A549 (cell line): ENCODE measurements at regions not wholly inside any gene's neighbourhood (a gene's known extent, or its start where the extent isn't known, plus 50 kb on each side); places are given as distances from the start of the nearest gene placed in this dataset.

ENCODE experiments used
- ATAC-seq, 2 experiments: fragments of 200-7000 bp in 1 of 2; fragments of >200 bp in 1 of 2; cut with Nextera tagmentation in 1 of 2; cut with Tn5 transposase in 1 of 2; 3 replicates each; pipeline versions ENCODE4 v1.8.0 to v1.9.1; 2018 to 2020; ENCODE audit warnings: mild to moderate bottlenecking in 1 of 2, moderate library complexity in 1 of 2
- CTCF ChIA-PET: fragments of 300-600 bp; sonication (Branson Sonifier 250); formaldehyde crosslinking; extraction: SDS; loops from one replicate; lab custom pipeline; 2021; ENCODE audit warnings: antibody characterized with exemption, inconsistent platforms; lab: Yijun Ruan, JAX
- POLR2A ChIA-PET: fragments of 350-600 bp; formaldehyde crosslinking; extraction: SDS; loops from one replicate; lab custom pipeline; 2021; ENCODE audit warnings: antibody characterized with exemption, inconsistent platforms; lab: Yijun Ruan, JAX
- DNase-seq, 2 experiments: peaks; one replicate each; pipeline versions ENCODE4 v3.0.0 to v3.0.0-alpha.2; 2011 to 2016; ENCODE audit warnings: low read depth in 1 of 2, low spot score in 1 of 2
- FAIRE-seq: peaks from 2 replicates; lab custom pipeline; 2011; peaks lifted over from hg19 to GRCh38; lab: Jason Lieb, UNC
- H3K27ac ChIP-seq, 2 experiments: fragments of >200 bp; sonication (Bioruptor Twin); formaldehyde crosslinking; 3 replicates each; pipeline ENCODE4 v1.5.1; 2016 to 2017
- H3K4me1 ChIP-seq: fragments of >200 bp; sonication (Bioruptor Twin); formaldehyde crosslinking; 3 replicates; pipeline ENCODE4 v1.6.1; 2016
- H3K4me2 ChIP-seq: fragments of >200 bp; sonication (Bioruptor Twin); formaldehyde crosslinking; 3 replicates; pipeline ENCODE4 v1.6.1; 2016
- H3K4me3 ChIP-seq: fragments of >200 bp; sonication (Bioruptor Twin); formaldehyde crosslinking; 3 replicates; pipeline ENCODE4 v1.5.1; 2016
- H3K9me3 ChIP-seq: fragments of >200 bp; sonication (Bioruptor Twin); formaldehyde crosslinking; 3 replicates; pipeline ENCODE4 v1.6.1; 2016
- ATOH8 ChIP-seq: fragments of 250-450 bp; sonication (Bioruptor Pico); IDR thresholded peaks from 2 replicates; pipeline ENCODE4 v1.5.0; 2020; ENCODE audit warnings: low read depth, mild to moderate bottlenecking, moderate library complexity
- BCL3 ChIP-seq: fragments of >200 bp; sonication (Bioruptor Twin); formaldehyde crosslinking; IDR thresholded peaks from 3 replicates; pipeline ENCODE4 v1.6.1; 2016
- BHLHE40 ChIP-seq: IDR thresholded peaks from 2 replicates; pipeline ENCODE4 v1.6.1; 2012; ENCODE audit warnings: low read depth, low read length, inconsistent platforms
- CBX8 ChIP-seq: fragments of 200-600 bp; sonication (generic); IDR thresholded peaks from 2 replicates; pipeline ENCODE4 v1.6.1; 2016
- CEBPB ChIP-seq, 2 experiments: fragments of >200 bp in 1 of 2; sonication (Bioruptor Twin) in 1 of 2; formaldehyde crosslinking in 1 of 2; IDR thresholded peaks; 2 replicates each; pipeline ENCODE4 v1.6.1; 2012 to 2016
- CHD2 ChIP-seq: fragments of 150-350 bp; IDR thresholded peaks from 2 replicates; pipeline ENCODE4 v1.6.1; 2014; ENCODE audit warnings: low read length; ENCODE audit not compliant: partially characterized antibody
- CHD4 ChIP-seq: fragments of 200-600 bp; sonication (generic); IDR thresholded peaks from 2 replicates; pipeline ENCODE4 v1.6.1; 2016; ENCODE audit warnings: antibody characterized with exemption, mild to moderate bottlenecking, borderline replicate concordance
- EHF ChIP-seq: fragments of 250-450 bp; sonication (Bioruptor Pico); IDR thresholded peaks from 2 replicates; pipeline ENCODE4 v1.5.0; 2020; ENCODE audit warnings: mild to moderate bottlenecking
- EHMT2 ChIP-seq: fragments of 200-600 bp; sonication (generic); IDR thresholded peaks from 2 replicates; pipeline ENCODE4 v1.6.1; 2016; ENCODE audit warnings: antibody characterized with exemption, low read depth, mild to moderate bottlenecking, moderate library complexity
- ESRRA ChIP-seq: fragments of 150-350 bp; IDR thresholded peaks from 2 replicates; pipeline ENCODE4 v1.6.1; 2014; ENCODE audit warnings: mild to moderate bottlenecking, low read length, borderline replicate concordance
- FOSB ChIP-seq: fragments of 250-450 bp; sonication (Bioruptor Pico); IDR thresholded peaks from 2 replicates; pipeline ENCODE4 v1.5.0; 2020; ENCODE audit warnings: mild to moderate bottlenecking, moderate library complexity
- GATA3 ChIP-seq: IDR thresholded peaks from 2 replicates; pipeline ENCODE4 v1.6.1; 2012; ENCODE audit warnings: borderline replicate concordance
- HEYL ChIP-seq: fragments of 250-450 bp; sonication (Bioruptor Pico); IDR thresholded peaks from 2 replicates; pipeline ENCODE4 v1.8.0; 2021; ENCODE audit warnings: mild to moderate bottlenecking, moderate library complexity
- HOXB13 ChIP-seq: fragments of 250-450 bp; sonication (Bioruptor Pico); IDR thresholded peaks from 2 replicates; pipeline ENCODE4 v1.5.0; 2020; ENCODE audit warnings: low read depth, mild to moderate bottlenecking, moderate library complexity
- JUN ChIP-seq, 2 experiments: fragments of >200 bp; sonication (Bioruptor Twin); formaldehyde crosslinking; IDR thresholded peaks; 2 replicates in 1 of 2; 3 replicates in 1 of 2; pipeline ENCODE4 v1.6.1; 2016 to 2017
- JUNB ChIP-seq: fragments of >200 bp; sonication (Bioruptor Twin); formaldehyde crosslinking; IDR thresholded peaks from 2 replicates; pipeline ENCODE4 v1.6.1; 2016
- KDM5A ChIP-seq: fragments of 200-600 bp; sonication (generic); IDR thresholded peaks from 2 replicates; pipeline ENCODE4 v1.6.1; 2016; ENCODE audit warnings: antibody characterized with exemption, mild to moderate bottlenecking
- MAFK ChIP-seq: fragments of 450-650 bp; IDR thresholded peaks from 2 replicates; pipeline ENCODE4 v1.6.1; 2014; ENCODE audit not compliant: partially characterized antibody
- MAZ ChIP-seq: fragments of 150-350 bp; IDR thresholded peaks from 2 replicates; pipeline ENCODE4 v1.6.1; 2014; ENCODE audit warnings: antibody characterized with exemption, low read depth, low read length, borderline replicate concordance
- NPAS2 ChIP-seq: fragments of 250-450 bp; sonication (Bioruptor Pico); IDR thresholded peaks from 2 replicates; pipeline ENCODE4 v1.8.0; 2022; ENCODE audit warnings: mild to moderate bottlenecking, moderate library complexity, borderline replicate concordance
- NR3C1 ChIP-seq: fragments of >200 bp; sonication (Bioruptor Twin); formaldehyde crosslinking; IDR thresholded peaks from 3 replicates; pipeline ENCODE4 v1.6.1; 2017
- PHF8 ChIP-seq: fragments of 200-600 bp; sonication (generic); IDR thresholded peaks from 2 replicates; pipeline ENCODE4 v1.6.1; 2016; ENCODE audit warnings: low read depth, mild to moderate bottlenecking, antibody characterized with exemption, moderate library complexity, borderline replicate concordance
- POLR2A ChIP-seq: IDR thresholded peaks from 2 replicates; pipeline ENCODE4 v1.6.1; 2012; ENCODE audit warnings: mild to moderate bottlenecking, low read length
- POLR2AphosphoS2 ChIP-seq: conservative IDR thresholded peaks from 2 replicates; pipeline ENCODE4 v1.6.1; 2012; ENCODE audit warnings: low read length, improper control_type of control experiment, inconsistent platforms
- RAD21 ChIP-seq, 2 experiments: fragments of >200 bp in 1 of 2; sonication (Bioruptor Twin) in 1 of 2; formaldehyde crosslinking in 1 of 2; IDR thresholded peaks in 1 of 2; conservative IDR thresholded peaks in 1 of 2; 2 replicates in 1 of 2; 3 replicates in 1 of 2; pipeline ENCODE4 v1.6.1; 2012 to 2018; ENCODE audit warnings: inconsistent platforms in 1 of 2
- RFX5 ChIP-seq: fragments of 450-650 bp; IDR thresholded peaks from 2 replicates; pipeline ENCODE4 v1.7.1; 2014; ENCODE audit warnings: antibody characterized with exemption, mild to moderate bottlenecking, moderate library complexity
- SMC3 ChIP-seq: fragments of >200 bp; sonication (Bioruptor Twin); formaldehyde crosslinking; IDR thresholded peaks from 3 replicates; pipeline ENCODE4 v1.6.1; 2018; ENCODE audit warnings: inconsistent platforms
- USF2 ChIP-seq: fragments of 450-650 bp; IDR thresholded peaks from 2 replicates; pipeline ENCODE4 v1.6.1; 2014; ENCODE audit warnings: antibody characterized with exemption
- ZNF302 ChIP-seq: fragments of 250-450 bp; sonication (Bioruptor Pico); IDR thresholded peaks from 2 replicates; pipeline ENCODE4 v1.9.0; 2021; ENCODE audit warnings: inconsistent platforms, mild to moderate bottlenecking, moderate library complexity
- WGBS: methylation state at CpG from one replicate; pipeline ENCODE4 v1.1.6; 2017; ENCODE audit errors: missing lambda C conversion rate; 5-methylcytosine and 5-hydroxymethylcytosine counted together
- TF ChIP-seq, protein P1 (sequence below): fragments of 150-350 bp; IDR thresholded peaks from 2 replicates; pipeline ENCODE4 v1.6.1; 2014; ENCODE audit warnings: low read depth, mild to moderate bottlenecking, low read length

DNA sequence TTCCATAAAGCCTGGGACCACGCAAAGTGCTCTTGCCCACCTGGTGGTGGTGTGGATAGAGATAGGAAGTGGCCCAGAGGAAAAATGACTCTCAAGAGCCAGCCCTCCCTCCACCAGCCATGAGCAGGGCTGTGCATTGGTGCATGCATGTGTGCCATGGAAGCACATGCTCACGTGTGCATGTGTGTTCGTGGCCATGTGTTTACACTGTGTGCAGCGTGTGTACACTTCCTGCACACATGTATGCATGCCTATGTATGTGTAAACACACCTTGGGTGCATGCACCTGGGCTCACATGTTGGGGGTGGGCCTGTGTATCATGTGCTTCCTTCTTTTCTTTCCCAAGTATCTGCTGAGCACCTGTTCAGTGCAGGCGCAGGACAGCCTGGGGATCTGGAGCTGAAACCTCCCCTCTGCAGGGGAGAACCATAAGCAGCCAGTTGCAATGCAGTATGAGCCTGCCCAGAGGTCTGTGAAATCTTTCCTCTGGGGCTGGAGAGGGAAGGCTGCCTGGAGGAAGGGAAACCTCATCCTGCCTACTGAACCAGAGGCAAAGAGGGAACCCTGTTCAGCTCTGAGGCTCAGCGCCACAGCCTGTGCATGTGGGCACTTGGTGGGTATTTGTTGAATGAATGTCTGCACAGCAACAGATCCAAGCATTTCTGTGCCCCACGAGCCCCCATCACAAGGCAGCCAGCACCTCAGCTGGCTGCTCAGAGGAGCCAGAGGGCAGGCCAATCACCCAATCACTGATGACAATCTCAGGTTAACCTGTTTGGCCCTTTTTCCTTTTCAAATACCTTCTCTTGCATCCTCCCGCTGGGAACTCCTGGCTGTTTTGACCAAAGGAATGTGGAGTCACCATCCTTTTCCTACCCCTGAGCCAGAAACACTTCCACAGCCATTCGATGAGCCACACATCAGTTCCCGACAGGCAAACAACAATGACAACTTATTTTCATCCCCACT lies 327.0 kb downstream of the NPHP4 start:
- TF ChIP-seq FOSB (no peak), CHD2 (no peak), ZNF302 (no peak)
- H3K4me3 ChIP-seq: no peak overlapping the region
- ChIA-PET CTCF (no interaction called here), POLR2A (no interaction called here)
- DNase-seq (no peak), FAIRE-seq (no peak), ATAC-seq (no peak)
- H3K9me3 ChIP-seq: no peaks in the 10 kb centered on the region
- H3K27ac ChIP-seq: no peak overlapping the region
- no peaks in the 10 kb centered on the region for H3K4me1 ChIP-seq
- WGBS: 15% methylated on average over 7 of the region's 10 CpGs
- no peak overlapping the region for H3K4me2 ChIP-seq

DNA sequence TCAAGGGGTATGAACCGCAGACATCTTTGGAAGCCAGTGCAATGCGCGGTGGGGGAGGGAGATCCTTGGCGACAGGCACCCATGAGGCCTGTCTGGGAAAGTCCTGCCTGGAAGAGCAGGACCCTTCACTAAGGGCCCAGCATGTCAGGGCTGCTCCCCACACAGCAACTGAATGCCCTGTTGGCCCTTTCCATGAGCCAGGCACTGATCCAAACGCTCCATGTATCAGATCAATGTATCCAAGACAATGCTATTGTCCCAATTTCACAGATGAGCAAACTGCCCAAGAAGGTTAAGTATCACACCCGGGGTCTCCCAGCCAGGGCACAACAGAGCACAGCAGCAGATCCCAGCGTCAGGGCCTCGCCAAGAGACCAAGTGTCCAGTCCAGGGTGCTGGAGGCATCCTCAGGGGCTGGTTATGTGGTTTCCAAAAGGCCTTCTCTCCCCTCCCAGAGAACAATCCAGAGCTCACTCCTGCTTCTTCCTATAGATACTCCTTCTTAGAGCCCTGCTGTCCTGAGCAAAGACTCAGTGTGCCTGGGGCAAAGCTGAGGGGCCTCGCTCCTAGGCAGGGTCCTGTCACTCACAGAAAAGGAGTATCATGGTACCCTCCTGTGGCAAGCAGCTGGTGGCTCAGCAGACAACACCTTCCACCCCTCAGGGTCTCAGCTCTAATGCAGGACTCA lies 328.0 kb downstream of the NPHP4 start:
- Histone ChIP-seq H3K27ac (no peak overlapping the region), H3K9me3 (no peaks in the 10 kb centered on the region), H3K4me3 (no peak overlapping the region), H3K4me1 (no peaks in the 10 kb centered on the region), H3K4me2 (no peak overlapping the region)
- no peak for DNase-seq
- ChIA-PET POLR2A (no interaction called here), CTCF (no interaction called here)
- no peak for TF ChIP-seq GATA3
- TF ChIP-seq BHLHE40: no peak
- TF ChIP-seq ESRRA: no peak
- TF ChIP-seq POLR2AphosphoS2: no peak
- TF ChIP-seq HOXB13 (CRISPR knock-in tag): no peak
- no peak for TF ChIP-seq MAZ
- no peak for TF ChIP-seq CHD2
- TF ChIP-seq NPAS2: no peak
- TF ChIP-seq CBX8: no peak
- no peak for TF ChIP-seq HEYL (CRISPR knock-in tag)
- no peak for TF ChIP-seq KDM5A
- TF ChIP-seq EHMT2: no peak
- TF ChIP-seq ATOH8 (CRISPR knock-in tag): no peak
- TF ChIP-seq JUN (IDR thresholded peaks at IDR 0.05): no peak
- no peak for TF ChIP-seq MAFK
- TF ChIP-seq CHD4: no peak
- TF ChIP-seq USF2: no peak
- TF ChIP-seq, protein P1, sequence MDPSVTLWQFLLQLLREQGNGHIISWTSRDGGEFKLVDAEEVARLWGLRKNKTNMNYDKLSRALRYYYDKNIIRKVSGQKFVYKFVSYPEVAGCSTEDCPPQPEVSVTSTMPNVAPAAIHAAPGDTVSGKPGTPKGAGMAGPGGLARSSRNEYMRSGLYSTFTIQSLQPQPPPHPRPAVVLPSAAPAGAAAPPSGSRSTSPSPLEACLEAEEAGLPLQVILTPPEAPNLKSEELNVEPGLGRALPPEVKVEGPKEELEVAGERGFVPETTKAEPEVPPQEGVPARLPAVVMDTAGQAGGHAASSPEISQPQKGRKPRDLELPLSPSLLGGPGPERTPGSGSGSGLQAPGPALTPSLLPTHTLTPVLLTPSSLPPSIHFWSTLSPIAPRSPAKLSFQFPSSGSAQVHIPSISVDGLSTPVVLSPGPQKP: no peak
- no peak for TF ChIP-seq RFX5
- WGBS: 38% methylated on average over 2 of the region's 9 CpGs
- no peak for ATAC-seq
- no peak for FAIRE-seq

DNA sequence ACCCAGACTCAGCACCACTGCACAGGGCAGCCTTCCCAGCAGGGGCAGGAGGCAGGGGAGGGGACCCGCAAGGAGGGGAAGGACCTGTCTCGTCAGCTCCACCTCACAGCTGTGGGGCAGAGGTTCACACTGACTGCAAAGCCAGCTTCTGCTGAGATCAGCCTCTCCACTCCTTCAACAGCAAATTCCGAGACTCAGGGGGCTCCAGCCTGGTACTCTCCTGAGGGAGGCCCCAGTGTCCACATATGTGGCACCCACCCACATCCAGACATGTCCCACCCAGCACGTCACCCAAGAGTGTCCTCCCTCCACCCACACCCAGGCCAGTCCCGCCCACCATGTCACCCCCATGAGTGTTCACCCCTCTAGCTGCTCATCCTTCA lies 329.5 kb downstream of the NPHP4 start:
- Histone ChIP-seq H3K4me3 (no peak overlapping the region), H3K4me2 (no peak overlapping the region), H3K9me3 (no peaks in the 10 kb centered on the region), H3K27ac (no peak overlapping the region), H3K4me1 (no peaks in the 10 kb centered on the region)
- ATAC-seq (no peak), FAIRE-seq (no peak), DNase-seq (no peak)
- 0% methylated on average over 1 of the region's 5 CpGs for WGBS
- CTCF ChIA-PET: no interaction called here
- POLR2A ChIA-PET: no interaction called here
- TF ChIP-seq BCL3 (no peak), JUNB (no peak), POLR2A (no peak), CEBPB (IDR thresholded peaks at IDR 0.05) (no peak), RAD21 (conservative IDR thresholded peaks at IDR 0.05 in 1 of 2, IDR thresholded peaks at IDR 0.05 in 1 of 2) (no peak), EHF (CRISPR knock-in tag) (no peak), NR3C1 (no peak), PHF8 (no peak), POLR2AphosphoS2 (no peak), SMC3 (no peak), CHD2 (no peak)
